Vagina (tissue), 2 donors: ENCODE measurements at regions not wholly inside any gene's neighbourhood (a gene's known extent, or its start where the extent isn't known, plus 50 kb on each side); places are given as distances from the start of the nearest gene placed in this dataset.

Experiments
- DNase-seq, 2 donors: peaks; one replicate each; pipeline ENCODE4 v3.0.0-alpha.2; 2017; ENCODE audit errors: extremely low spot score in 2 of 2
- H3K27ac ChIP-seq: fragments of 200-600 bp; sonication (generic); one replicate; pipeline ENCODE4 v1.5.1; 2019
- H3K27me3 ChIP-seq: fragments of 200-600 bp; sonication (generic); one replicate; pipeline ENCODE4 v1.5.1; 2019
- H3K36me3 ChIP-seq, 2 donors: fragments of 200-600 bp; sonication (generic); one replicate each; pipeline ENCODE4 v1.5.1; 2017 to 2019
- H3K4me1 ChIP-seq: fragments of 200-600 bp; sonication (generic); one replicate; pipeline ENCODE4 v1.5.1; 2019
- H3K4me3 ChIP-seq, 2 donors: fragments of 200-600 bp; sonication (generic); 1 replicate in 1 of 2; 2 replicates in 1 of 2; pipeline ENCODE4 v1.5.1; 2016 to 2019
- H3K9me3 ChIP-seq: fragments of 200-600 bp; sonication (generic); one replicate; pipeline ENCODE4 v1.5.1; 2019
- POLR2A ChIP-seq, 2 donors: fragments of 450-650 bp; IDR thresholded peaks; one replicate each; pipeline ENCODE4 v1.6.1; 2017; ENCODE audit warnings: antibody characterized with exemption in 2 of 2, mild to moderate bottlenecking in 2 of 2, moderate library complexity in 2 of 2
- POLR2AphosphoS5 ChIP-seq, 2 donors: sonication (generic); formaldehyde crosslinking; IDR thresholded peaks; one replicate each; pipeline ENCODE4 v1.9.0; 2017; ENCODE audit warnings: antibody characterized with exemption in 2 of 2, mild to moderate bottlenecking in 2 of 2, low read depth in 1 of 2; ENCODE audit not compliant: insufficient read depth in 1 of 2
- intact Hi-C: fragments of 100-400 bp; cut with DNase I; formaldehyde crosslinking; loops from one replicate; pipeline ENCODE4 v1.15.1; 2023
- TF ChIP-seq, protein P1 (sequence below), 3 experiments: fragments of 450-650 bp in 2 of 3; fragments of 200-600 bp in 1 of 3; sonication (generic) in 1 of 3; IDR thresholded peaks; one replicate each; pipeline ENCODE4 v1.5.1; 2017 to 2019; ENCODE audit warnings: antibody characterized with exemption in 3 of 3, mild to moderate bottlenecking in 2 of 3, moderate library complexity in 2 of 3

DNA sequence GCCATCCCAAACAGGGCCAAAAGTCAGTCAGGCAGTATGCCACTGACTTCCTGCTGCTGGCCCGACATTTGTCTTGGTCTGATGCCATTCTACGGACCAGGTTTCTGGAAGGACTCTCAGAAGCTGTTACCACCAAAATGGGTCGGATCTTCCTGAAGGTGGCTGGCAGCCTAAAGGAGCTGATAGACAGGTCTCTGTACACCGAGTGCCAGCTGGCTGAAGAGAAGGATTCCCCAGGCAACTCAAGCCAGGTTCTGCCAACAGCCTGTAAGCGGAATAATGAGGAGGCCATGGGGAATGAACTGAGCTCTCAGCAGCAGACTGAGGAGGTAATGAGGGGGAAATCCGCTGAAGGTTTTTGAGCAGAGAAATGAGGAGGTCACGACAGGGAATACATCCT, 95.7 kb downstream of the RTL9 start:
- TF ChIP-seq POLR2A (IDR thresholded peaks at IDR 0.05) (no peak), POLR2AphosphoS5 (IDR thresholded peaks at IDR 0.05; ENCODE audit: insufficient read depth in 1 of 2, low read depth in 1 of 2) (no peak)
- TF ChIP-seq, protein P1, sequence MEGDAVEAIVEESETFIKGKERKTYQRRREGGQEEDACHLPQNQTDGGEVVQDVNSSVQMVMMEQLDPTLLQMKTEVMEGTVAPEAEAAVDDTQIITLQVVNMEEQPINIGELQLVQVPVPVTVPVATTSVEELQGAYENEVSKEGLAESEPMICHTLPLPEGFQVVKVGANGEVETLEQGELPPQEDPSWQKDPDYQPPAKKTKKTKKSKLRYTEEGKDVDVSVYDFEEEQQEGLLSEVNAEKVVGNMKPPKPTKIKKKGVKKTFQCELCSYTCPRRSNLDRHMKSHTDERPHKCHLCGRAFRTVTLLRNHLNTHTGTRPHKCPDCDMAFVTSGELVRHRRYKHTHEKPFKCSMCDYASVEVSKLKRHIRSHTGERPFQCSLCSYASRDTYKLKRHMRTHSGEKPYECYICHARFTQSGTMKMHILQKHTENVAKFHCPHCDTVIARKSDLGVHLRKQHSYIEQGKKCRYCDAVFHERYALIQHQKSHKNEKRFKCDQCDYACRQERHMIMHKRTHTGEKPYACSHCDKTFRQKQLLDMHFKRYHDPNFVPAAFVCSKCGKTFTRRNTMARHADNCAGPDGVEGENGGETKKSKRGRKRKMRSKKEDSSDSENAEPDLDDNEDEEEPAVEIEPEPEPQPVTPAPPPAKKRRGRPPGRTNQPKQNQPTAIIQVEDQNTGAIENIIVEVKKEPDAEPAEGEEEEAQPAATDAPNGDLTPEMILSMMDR (IDR thresholded peaks at IDR 0.05) = no peak
- no peak overlapping the region for H3K27ac ChIP-seq
- no peaks in the 10 kb centered on the region for H3K36me3 ChIP-seq
- DNase-seq = no peak
- no peaks in the 10 kb centered on the region for H3K9me3 ChIP-seq
- H3K4me1 ChIP-seq = no peaks in the 10 kb centered on the region
- no peaks in the 10 kb centered on the region for H3K27me3 ChIP-seq
- no peak overlapping the region for H3K4me3 ChIP-seq
- intact Hi-C loops = no loop called here

DNA sequence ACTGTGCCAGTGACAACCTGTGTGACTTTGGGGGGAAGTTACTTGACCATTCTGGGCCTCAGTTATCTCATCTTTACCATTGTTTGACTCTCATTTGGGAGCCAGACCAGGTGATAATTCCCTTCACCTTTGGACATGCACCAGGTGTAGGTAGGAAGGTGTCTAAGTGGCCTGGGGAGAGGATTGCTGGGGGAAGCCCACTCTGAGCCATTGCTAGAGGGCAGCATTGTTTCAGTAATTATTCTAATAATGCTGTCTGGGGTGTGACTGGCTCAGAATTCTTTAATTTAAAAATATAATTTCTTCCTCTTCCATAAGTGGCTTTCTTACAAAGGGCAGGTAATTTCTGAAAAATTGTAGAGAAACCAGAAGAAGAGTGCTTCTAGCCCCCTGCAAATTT, 104.3 kb downstream of the RTL9 start:
- intact Hi-C loops = no loop called here

DNA sequence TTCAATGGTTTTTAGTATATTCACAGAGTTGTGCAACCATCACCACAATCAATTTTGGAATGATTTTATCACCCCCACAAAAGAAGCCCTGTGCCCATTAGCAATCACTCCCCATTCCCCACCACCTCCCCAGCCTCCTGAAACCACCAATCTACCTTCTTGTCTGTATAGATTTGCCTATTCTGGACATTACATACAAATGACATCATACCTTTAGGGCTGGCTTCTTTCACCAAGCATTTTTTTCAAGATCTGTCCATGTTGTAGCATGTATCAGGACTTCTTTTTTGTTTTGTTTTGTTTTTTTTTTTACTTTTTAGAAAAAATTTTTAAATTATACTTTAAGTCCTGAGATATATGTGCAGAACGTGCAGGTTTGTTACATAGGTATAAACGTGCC, 108.1 kb downstream of the RTL9 start:
- intact Hi-C loops = no loop called here
- TF ChIP-seq POLR2AphosphoS5 (IDR thresholded peaks at IDR 0.05; ENCODE audit: insufficient read depth in 1 of 2, low read depth in 1 of 2) (no peak), POLR2A (IDR thresholded peaks at IDR 0.05) (no peak)
- TF ChIP-seq, protein P1 (IDR thresholded peaks at IDR 0.05) = no peak
- no peaks in the 10 kb centered on the region for H3K36me3 ChIP-seq
- DNase-seq = no peak
- no peak overlapping the region for H3K27ac ChIP-seq
- no peak overlapping the region for H3K4me3 ChIP-seq
- H3K4me1 ChIP-seq = no peaks in the 10 kb centered on the region
- no peaks in the 10 kb centered on the region for H3K27me3 ChIP-seq
- H3K9me3 ChIP-seq = no peaks in the 10 kb centered on the region

More for the DNA sequence above, 104.3 kb downstream of the RTL9 start:
- H3K36me3 ChIP-seq = no peaks in the 10 kb centered on the region
- H3K27ac ChIP-seq = no peak overlapping the region
- no peaks in the 10 kb centered on the region for H3K4me1 ChIP-seq
- H3K4me3 ChIP-seq = no peak overlapping the region
- no peak for DNase-seq
- TF ChIP-seq POLR2AphosphoS5 (IDR thresholded peaks at IDR 0.05; ENCODE audit: insufficient read depth in 1 of 2, low read depth in 1 of 2) (no peak), POLR2A (IDR thresholded peaks at IDR 0.05) (no peak)
- TF ChIP-seq, protein P1 (IDR thresholded peaks at IDR 0.05) = no peak
- no peaks in the 10 kb centered on the region for H3K27me3 ChIP-seq
- H3K9me3 ChIP-seq = no peaks in the 10 kb centered on the region

DNA sequence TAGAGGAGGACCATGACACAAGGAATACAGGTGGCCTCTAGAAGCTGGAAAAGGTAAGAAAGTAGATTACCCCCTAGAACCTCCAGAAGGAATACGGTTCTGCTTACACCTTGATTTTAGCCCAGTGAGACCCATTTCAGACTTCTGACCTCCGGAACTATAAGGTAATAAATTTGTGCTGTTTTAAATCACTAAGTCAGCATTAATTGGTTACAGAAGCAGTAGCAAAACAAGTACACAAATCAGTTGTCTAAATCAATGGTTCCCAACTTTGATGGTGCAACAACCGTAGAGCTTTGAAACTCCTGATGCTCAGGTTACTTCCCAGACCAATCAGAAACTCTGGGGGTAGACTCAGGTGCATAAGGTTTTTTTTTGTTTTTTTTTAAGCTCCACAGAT, 113.6 kb downstream of the RTL9 start:
- no peak for DNase-seq
- no peaks in the 10 kb centered on the region for H3K27me3 ChIP-seq
- no peaks in the 10 kb centered on the region for H3K36me3 ChIP-seq
- TF ChIP-seq POLR2AphosphoS5 (IDR thresholded peaks at IDR 0.05; ENCODE audit: insufficient read depth in 1 of 2, low read depth in 1 of 2) = no peak
- no peak for TF ChIP-seq POLR2A (IDR thresholded peaks at IDR 0.05)
- TF ChIP-seq, protein P1 (IDR thresholded peaks at IDR 0.05) = no peak
- no peaks in the 10 kb centered on the region for H3K4me1 ChIP-seq
- H3K27ac ChIP-seq = no peak overlapping the region
- intact Hi-C loops = no loop called here
- H3K4me3 ChIP-seq = no peak overlapping the region
- H3K9me3 ChIP-seq = no peaks in the 10 kb centered on the region

DNA sequence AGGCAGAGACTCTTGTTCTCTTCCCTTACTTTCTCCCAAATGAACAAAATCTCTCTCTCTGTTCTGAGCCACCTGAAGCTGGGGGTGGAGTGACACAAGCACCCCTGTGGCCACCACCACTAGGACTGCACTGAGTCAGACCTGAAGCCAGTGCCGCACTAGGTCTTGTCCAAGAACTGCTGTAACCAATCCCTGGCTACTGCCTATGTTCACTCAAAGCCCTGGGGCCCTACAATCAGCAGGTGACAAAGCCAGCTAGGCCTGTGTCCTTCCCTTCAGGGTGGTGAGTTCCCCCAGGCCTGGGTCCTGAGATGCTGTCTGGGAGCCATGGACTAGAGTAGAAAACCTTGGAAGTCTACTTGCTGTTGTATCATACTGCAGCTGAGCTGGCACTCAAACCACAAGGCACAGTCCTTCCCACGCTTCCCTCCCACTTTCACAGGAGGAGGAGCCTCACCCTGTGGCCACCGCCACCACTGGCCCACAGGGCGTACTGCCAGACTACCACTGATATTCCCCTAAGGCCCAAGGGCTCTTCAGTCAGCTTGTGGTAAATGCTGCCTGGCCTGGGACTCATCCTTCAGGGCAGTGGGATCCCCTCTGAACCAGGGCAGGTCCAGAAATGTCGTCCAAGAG, 119.1 kb downstream of the RTL9 start:
- Histone ChIP-seq H3K9me3 (no peaks in the 10 kb centered on the region), H3K27ac (no peak overlapping the region), H3K4me1 (no peaks in the 10 kb centered on the region), H3K36me3 (no peaks in the 10 kb centered on the region), H3K4me3 (no peak overlapping the region), H3K27me3 (no peaks in the 10 kb centered on the region)
- DNase-seq = no peak
- TF ChIP-seq, protein P1 (IDR thresholded peaks at IDR 0.05) = no peak
- TF ChIP-seq POLR2AphosphoS5 (IDR thresholded peaks at IDR 0.05; ENCODE audit: insufficient read depth in 1 of 2, low read depth in 1 of 2) = no peak
- TF ChIP-seq POLR2A (IDR thresholded peaks at IDR 0.05) = no peak
- intact Hi-C loops = no loop called here
